Thymus (tissue), 11 donors: ENCODE measurements at regions not wholly inside any gene's neighbourhood (a gene's known extent, or its start where the extent isn't known, plus 50 kb on each side); places are given as distances from the start of the nearest gene placed in this dataset.

Experiments
- DNase-seq, 9 donors: peaks; one replicate each; pipeline ENCODE4 v3.0.0-alpha.2; 2013; ENCODE audit warnings: low spot score in 9 of 9, low read depth in 6 of 9, missing footprints in 1 of 9
- H3K27ac ChIP-seq, 2 donors: one replicate each; pipeline ENCODE4 v1.5.1; 2013; ENCODE audit warnings: control low read depth in 1 of 2, low read depth in 1 of 2, low read length in 1 of 2, mild to moderate bottlenecking in 1 of 2, moderate library complexity in 1 of 2
- H3K27me3 ChIP-seq, 2 donors: one replicate each; pipeline ENCODE4 v1.5.1; 2013; ENCODE audit warnings: low read length in 1 of 2; ENCODE audit not compliant: control insufficient read depth in 2 of 2, insufficient read depth in 1 of 2
- H3K36me3 ChIP-seq, 2 donors: one replicate each; pipeline ENCODE4 v1.5.1; 2013; ENCODE audit warnings: low read length in 1 of 2, mild to moderate bottlenecking in 1 of 2, moderate library complexity in 1 of 2; ENCODE audit not compliant: control insufficient read depth in 2 of 2, insufficient read depth in 2 of 2
- H3K4me1 ChIP-seq, 2 donors: one replicate each; pipeline ENCODE4 v1.5.1; 2013; ENCODE audit warnings: low read length in 2 of 2; ENCODE audit not compliant: control insufficient read depth in 2 of 2, insufficient read depth in 2 of 2
- H3K4me3 ChIP-seq, 2 donors: one replicate each; pipeline ENCODE4 v1.5.1; 2013; ENCODE audit warnings: low read length in 2 of 2, control low read depth in 1 of 2, mild to moderate bottlenecking in 1 of 2
- H3K9me3 ChIP-seq, 2 donors: one replicate each; pipeline ENCODE4 v1.5.1; 2013; ENCODE audit warnings: low read length in 1 of 2, mild to moderate bottlenecking in 1 of 2; ENCODE audit not compliant: control insufficient read depth in 2 of 2, insufficient read depth in 1 of 2
- WGBS: extraction: QIAGEN DNeasy Blood & Tissue Kit; methylation state at CpG from one replicate; pipeline ENCODE4 v1.1.7; 2013; 5-methylcytosine and 5-hydroxymethylcytosine counted together
- donor health status: healthy.

GRCh38 chr16:5653789-5654188, 556.2 kb upstream of the EEF2KMT start:
- no peak for DNase-seq
- WGBS: 82% methylated on average over 11 of the region's 11 CpGs

DNA sequence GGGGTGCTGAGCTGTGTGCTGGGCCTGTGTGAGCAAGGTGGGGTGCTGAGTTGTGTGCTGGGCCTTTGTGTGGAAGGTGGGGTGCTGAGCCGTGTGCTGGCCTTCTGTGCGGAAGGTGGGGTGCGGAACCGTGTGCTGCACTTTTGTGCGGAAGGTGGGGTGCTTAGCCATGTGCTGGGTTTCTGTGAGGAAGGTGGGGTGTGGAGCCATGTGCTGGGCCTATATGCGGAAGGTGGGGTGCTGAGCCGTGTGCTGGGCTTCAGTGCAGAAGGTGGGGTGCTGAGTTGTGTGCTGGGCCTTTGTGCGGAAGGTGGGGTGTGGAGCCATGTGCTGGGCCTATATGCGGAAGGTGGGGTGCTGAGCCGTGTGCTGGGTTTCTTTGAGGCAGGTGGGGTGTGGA, 555.4 kb upstream of the EEF2KMT start:
- no peak overlapping the region for H3K27ac ChIP-seq
- H3K27me3 ChIP-seq: no peaks in the 10 kb centered on the region
- WGBS: 91% methylated on average over 10 of the region's 10 CpGs
- DNase-seq: no peak
- no peaks in the 10 kb centered on the region for H3K36me3 ChIP-seq
- no peak overlapping the region for H3K4me3 ChIP-seq
- H3K4me1 ChIP-seq: no peaks in the 10 kb centered on the region
- H3K9me3 ChIP-seq: no peaks in the 10 kb centered on the region

More at GRCh38 chr16:5653789-5654188, 556.2 kb upstream of the EEF2KMT start:
- no peaks in the 10 kb centered on the region for H3K36me3 ChIP-seq
- H3K4me1 ChIP-seq: no peaks in the 10 kb centered on the region
- H3K27me3 ChIP-seq: no peaks in the 10 kb centered on the region
- no peak overlapping the region for H3K4me3 ChIP-seq
- no peaks in the 10 kb centered on the region for H3K9me3 ChIP-seq
- H3K27ac ChIP-seq: no peak overlapping the region

DNA sequence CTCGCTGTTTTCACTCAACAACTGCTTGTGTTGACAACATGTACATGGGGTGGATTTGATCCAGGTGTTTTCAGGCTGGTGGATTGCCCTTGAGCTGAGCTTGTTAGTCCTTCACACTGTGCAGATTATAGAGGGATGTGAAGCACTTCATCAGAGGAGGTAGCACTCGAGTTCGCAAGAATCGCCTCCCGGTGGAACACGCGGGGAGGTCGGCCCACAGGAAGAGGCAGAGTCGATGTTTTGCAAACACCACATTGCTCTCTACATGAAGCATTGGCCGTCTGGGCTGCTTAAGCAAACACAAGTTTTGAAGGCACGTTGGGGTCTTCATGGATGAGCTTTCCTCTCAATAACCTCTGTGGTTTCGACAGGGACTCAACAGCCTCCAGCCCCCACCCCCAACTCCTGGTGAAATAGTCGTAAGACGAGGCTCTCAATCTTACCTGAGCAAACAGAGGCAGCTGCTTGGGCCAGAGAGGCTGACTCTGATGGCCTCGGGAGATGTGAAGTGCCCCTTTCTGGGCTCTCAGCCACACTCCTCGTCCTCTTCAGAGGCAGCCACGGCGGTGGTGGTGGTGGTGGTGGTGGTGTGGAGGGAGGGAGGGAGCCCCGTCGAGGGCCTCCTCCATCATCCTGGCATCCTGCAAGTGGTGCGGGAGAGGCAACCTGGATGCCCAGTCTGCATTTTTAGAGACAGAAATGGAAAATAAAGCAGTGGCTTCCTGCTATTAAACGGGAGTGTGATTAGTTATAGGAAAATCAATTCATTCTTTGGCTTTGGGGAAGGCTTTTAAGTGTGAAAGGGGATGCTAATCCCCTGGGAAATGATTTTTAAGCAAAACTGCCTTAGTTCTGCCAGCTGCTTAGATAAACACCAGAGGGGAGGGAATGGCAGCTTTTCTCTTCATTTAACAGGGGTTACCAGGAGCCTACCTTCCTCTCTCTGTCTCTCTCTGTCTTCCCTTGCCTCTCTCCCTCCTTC, 552.5 kb upstream of the EEF2KMT start:
- 64% methylated on average over 22 of the region's 22 CpGs for WGBS
- DNase-seq: no peak
- H3K27ac ChIP-seq: no peak overlapping the region
- H3K9me3 ChIP-seq: no peaks in the 10 kb centered on the region
- no peaks in the 10 kb centered on the region for H3K36me3 ChIP-seq
- no peak overlapping the region for H3K4me3 ChIP-seq
- no peaks in the 10 kb centered on the region for H3K4me1 ChIP-seq
- H3K27me3 ChIP-seq: no peaks in the 10 kb centered on the region

GRCh38 chr16:5647051-5647450, 549.5 kb upstream of the EEF2KMT start:
- Histone ChIP-seq H3K36me3 (no peaks in the 10 kb centered on the region), H3K27ac (no peak overlapping the region), H3K4me3 (no peak overlapping the region), H3K9me3 (no peaks in the 10 kb centered on the region), H3K4me1 (no peaks in the 10 kb centered on the region), H3K27me3 (no peaks in the 10 kb centered on the region)
- WGBS: 82% methylated on average over 1 of the region's 1 CpG
- DNase-seq: no peak

- Histone ChIP-seq H3K4me1 (no peaks in the 10 kb centered on the region), H3K27ac (no peak overlapping the region), H3K36me3 (no peaks in the 10 kb centered on the region), H3K4me3 (no peak overlapping the region), H3K27me3 (no peaks in the 10 kb centered on the region), H3K9me3 (no peaks in the 10 kb centered on the region)
- no peak for DNase-seq
- WGBS: 89% methylated on average over 10 of the region's 10 CpGs
These were observed 546.4 kb upstream of the EEF2KMT start for GRCh38 chr16:5643855-5644531.

DNA sequence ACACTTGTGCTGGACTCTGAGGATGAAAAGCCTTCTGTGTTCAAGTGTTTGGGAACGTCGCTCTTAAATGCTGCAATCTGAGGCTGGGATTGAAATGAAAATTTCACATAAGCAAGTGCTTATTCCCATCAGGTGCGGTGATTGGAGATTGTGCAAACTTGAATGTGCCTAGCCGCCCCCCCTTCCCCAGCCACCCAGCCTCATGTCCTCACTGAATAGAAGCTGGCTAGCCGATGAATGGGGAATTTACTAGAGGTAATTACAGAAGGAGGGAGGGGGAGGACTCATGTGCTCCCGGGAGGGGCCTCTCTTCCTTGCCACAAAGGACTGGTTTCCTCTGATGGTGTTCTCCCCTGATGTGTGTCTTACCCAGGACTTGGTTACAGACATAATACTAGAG, 544.8 kb upstream of the EEF2KMT start:
- no peak overlapping the region for H3K27ac ChIP-seq
- no peak overlapping the region for H3K4me3 ChIP-seq
- WGBS: 54% methylated on average over 6 of the region's 6 CpGs
- H3K4me1 ChIP-seq: no peaks in the 10 kb centered on the region
- no peaks in the 10 kb centered on the region for H3K27me3 ChIP-seq
- no peaks in the 10 kb centered on the region for H3K36me3 ChIP-seq
- no peak for DNase-seq
- no peaks in the 10 kb centered on the region for H3K9me3 ChIP-seq

DNA sequence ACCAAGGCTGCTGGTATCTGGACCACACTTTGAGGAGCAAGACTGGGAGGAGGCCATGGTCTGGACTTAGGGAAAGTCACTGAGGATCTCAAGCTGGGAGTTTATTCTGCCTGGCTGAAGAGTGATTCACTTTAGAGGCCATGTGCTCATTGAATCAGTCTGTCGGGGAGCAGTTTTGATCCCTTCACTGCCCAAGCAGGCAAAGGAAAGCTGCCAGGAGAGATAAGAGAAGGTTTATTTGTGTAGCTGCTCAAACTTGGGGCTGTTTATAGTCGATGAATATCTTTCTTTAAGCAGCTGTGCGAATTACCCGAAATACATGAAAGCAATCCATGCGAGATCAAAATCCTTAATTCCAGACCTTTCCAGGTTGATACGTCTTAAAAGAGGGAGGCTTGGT, 544.4 kb upstream of the EEF2KMT start:
- no peaks in the 10 kb centered on the region for H3K36me3 ChIP-seq
- H3K4me3 ChIP-seq: no peak overlapping the region
- 16% methylated on average over 6 of the region's 6 CpGs for WGBS

DNA sequence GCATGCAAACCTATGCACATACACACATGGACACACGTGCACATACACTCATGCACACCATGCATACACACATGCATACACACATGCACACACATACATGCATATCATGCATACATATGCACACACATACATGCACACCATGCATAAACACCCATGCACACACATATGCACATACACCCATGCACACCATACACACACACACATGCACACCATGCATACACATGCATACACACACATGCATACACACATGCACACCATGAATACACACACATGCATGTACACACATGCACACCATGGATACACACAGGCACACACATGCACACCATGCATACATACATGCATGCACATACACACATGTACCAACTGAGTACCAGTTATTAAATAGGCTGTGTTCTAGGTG, 543.3 kb upstream of the EEF2KMT start:
- no peaks in the 10 kb centered on the region for H3K4me1 ChIP-seq
- WGBS: 96% methylated on average over 1 of the region's 1 CpG

More for the DNA sequence above, 544.4 kb upstream of the EEF2KMT start:
- Histone ChIP-seq H3K27me3 (no peaks in the 10 kb centered on the region), H3K27ac (no peak overlapping the region), H3K4me1 (no peaks in the 10 kb centered on the region), H3K9me3 (no peaks in the 10 kb centered on the region)
- DNase-seq: no peak

DNA sequence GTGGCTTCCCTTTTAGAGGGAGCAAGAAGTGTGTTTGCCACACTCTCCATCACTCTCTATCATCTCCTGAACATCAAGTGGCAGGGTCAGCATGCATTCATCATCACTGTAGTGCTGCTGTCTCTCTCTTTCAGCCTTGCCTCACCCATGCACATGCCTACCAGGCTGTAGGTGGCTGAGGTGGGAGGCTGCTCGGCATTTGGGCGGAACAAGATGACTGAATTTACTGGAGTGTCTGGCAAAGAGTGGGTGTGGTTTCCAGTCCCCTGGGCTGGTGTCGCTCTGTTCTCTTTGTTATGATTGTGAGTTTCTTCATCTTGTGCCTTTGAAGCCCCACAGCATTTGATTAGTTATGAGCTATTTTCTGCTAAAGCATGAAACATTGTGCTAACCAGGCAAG, 541.9 kb upstream of the EEF2KMT start:
- no peak for DNase-seq
- no peaks in the 10 kb centered on the region for H3K27me3 ChIP-seq
- no peaks in the 10 kb centered on the region for H3K4me1 ChIP-seq
- 75% methylated on average over 3 of the region's 3 CpGs for WGBS
- H3K4me3 ChIP-seq: no peak overlapping the region
- H3K36me3 ChIP-seq: no peaks in the 10 kb centered on the region
- no peaks in the 10 kb centered on the region for H3K9me3 ChIP-seq
- no peak overlapping the region for H3K27ac ChIP-seq

More for the DNA sequence above, 543.3 kb upstream of the EEF2KMT start:
- H3K27me3 ChIP-seq: no peaks in the 10 kb centered on the region
- H3K4me3 ChIP-seq: no peak overlapping the region
- no peak for DNase-seq
- no peaks in the 10 kb centered on the region for H3K9me3 ChIP-seq
- H3K27ac ChIP-seq: no peak overlapping the region
- H3K36me3 ChIP-seq: no peaks in the 10 kb centered on the region
